ENCODE measurements at regions not wholly inside any gene's neighbourhood (a gene's known extent, or its start where the extent isn't known, plus 50 kb on each side); places are given as distances from the start of the nearest gene placed in this dataset.

DNA sequence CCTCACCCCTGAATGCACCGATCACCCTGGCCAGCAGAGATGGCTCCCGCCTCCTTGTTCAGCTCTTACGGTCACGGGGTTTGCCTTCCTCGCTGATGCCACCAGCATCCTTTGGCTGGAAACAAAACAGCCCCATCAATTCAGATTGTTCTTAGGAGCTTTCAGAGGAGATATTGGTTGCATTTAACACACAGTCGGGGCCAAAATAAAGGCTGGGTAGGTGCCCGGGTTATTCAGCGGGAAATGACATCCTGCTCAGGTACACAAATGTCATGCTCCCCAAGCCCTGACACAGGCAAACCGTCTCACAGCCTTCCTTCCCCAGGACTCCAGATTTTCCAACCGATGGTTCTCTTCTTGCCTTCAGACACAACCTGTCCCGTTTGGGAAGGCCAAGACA lies 62.4 kb upstream of the MEF2A start:
- TF ChIP-seq MYBL2 (CRISPR knock-in tag; IDR thresholded peaks at IDR 0.05) (no peak), SMAD3 (CRISPR knock-in tag; IDR thresholded peaks at IDR 0.05; ENCODE audit: borderline replicate concordance) (no peak), NR2C2 (CRISPR knock-in tag; IDR thresholded peaks at IDR 0.05) (no peak)
- TF ChIP-seq, protein P1, sequence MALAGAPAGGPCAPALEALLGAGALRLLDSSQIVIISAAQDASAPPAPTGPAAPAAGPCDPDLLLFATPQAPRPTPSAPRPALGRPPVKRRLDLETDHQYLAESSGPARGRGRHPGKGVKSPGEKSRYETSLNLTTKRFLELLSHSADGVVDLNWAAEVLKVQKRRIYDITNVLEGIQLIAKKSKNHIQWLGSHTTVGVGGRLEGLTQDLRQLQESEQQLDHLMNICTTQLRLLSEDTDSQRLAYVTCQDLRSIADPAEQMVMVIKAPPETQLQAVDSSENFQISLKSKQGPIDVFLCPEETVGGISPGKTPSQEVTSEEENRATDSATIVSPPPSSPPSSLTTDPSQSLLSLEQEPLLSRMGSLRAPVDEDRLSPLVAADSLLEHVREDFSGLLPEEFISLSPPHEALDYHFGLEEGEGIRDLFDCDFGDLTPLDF (CRISPR knock-in tag; IDR thresholded peaks at IDR 0.05) = no peak
- TF ChIP-seq, protein P2, sequence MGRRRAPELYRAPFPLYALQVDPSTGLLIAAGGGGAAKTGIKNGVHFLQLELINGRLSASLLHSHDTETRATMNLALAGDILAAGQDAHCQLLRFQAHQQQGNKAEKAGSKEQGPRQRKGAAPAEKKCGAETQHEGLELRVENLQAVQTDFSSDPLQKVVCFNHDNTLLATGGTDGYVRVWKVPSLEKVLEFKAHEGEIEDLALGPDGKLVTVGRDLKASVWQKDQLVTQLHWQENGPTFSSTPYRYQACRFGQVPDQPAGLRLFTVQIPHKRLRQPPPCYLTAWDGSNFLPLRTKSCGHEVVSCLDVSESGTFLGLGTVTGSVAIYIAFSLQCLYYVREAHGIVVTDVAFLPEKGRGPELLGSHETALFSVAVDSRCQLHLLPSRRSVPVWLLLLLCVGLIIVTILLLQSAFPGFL (CRISPR knock-in tag; IDR thresholded peaks at IDR 0.05; ENCODE audit: borderline replicate concordance) = no peak
- TF ChIP-seq, protein P3, sequence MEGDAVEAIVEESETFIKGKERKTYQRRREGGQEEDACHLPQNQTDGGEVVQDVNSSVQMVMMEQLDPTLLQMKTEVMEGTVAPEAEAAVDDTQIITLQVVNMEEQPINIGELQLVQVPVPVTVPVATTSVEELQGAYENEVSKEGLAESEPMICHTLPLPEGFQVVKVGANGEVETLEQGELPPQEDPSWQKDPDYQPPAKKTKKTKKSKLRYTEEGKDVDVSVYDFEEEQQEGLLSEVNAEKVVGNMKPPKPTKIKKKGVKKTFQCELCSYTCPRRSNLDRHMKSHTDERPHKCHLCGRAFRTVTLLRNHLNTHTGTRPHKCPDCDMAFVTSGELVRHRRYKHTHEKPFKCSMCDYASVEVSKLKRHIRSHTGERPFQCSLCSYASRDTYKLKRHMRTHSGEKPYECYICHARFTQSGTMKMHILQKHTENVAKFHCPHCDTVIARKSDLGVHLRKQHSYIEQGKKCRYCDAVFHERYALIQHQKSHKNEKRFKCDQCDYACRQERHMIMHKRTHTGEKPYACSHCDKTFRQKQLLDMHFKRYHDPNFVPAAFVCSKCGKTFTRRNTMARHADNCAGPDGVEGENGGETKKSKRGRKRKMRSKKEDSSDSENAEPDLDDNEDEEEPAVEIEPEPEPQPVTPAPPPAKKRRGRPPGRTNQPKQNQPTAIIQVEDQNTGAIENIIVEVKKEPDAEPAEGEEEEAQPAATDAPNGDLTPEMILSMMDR (IDR thresholded peaks at IDR 0.05) = no peak
- TF ChIP-seq, protein P4, sequence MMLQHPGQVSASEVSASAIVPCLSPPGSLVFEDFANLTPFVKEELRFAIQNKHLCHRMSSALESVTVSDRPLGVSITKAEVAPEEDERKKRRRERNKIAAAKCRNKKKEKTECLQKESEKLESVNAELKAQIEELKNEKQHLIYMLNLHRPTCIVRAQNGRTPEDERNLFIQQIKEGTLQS (CRISPR knock-in tag; conservative IDR thresholded peaks at IDR 0.05) = no peak
- TF ChIP-seq, protein P5, sequence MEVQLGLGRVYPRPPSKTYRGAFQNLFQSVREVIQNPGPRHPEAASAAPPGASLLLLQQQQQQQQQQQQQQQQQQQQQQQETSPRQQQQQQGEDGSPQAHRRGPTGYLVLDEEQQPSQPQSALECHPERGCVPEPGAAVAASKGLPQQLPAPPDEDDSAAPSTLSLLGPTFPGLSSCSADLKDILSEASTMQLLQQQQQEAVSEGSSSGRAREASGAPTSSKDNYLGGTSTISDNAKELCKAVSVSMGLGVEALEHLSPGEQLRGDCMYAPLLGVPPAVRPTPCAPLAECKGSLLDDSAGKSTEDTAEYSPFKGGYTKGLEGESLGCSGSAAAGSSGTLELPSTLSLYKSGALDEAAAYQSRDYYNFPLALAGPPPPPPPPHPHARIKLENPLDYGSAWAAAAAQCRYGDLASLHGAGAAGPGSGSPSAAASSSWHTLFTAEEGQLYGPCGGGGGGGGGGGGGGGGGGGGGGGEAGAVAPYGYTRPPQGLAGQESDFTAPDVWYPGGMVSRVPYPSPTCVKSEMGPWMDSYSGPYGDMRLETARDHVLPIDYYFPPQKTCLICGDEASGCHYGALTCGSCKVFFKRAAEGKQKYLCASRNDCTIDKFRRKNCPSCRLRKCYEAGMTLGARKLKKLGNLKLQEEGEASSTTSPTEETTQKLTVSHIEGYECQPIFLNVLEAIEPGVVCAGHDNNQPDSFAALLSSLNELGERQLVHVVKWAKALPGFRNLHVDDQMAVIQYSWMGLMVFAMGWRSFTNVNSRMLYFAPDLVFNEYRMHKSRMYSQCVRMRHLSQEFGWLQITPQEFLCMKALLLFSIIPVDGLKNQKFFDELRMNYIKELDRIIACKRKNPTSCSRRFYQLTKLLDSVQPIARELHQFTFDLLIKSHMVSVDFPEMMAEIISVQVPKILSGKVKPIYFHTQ (CRISPR knock-in tag; IDR thresholded peaks at IDR 0.05) = no peak

Data from WTC11 (cell line).